ENCODE measurements at regions not wholly inside any gene's neighbourhood (a gene's known extent, or its start where the extent isn't known, plus 50 kb on each side); places are given as distances from the start of the nearest gene placed in this dataset.

DNA sequence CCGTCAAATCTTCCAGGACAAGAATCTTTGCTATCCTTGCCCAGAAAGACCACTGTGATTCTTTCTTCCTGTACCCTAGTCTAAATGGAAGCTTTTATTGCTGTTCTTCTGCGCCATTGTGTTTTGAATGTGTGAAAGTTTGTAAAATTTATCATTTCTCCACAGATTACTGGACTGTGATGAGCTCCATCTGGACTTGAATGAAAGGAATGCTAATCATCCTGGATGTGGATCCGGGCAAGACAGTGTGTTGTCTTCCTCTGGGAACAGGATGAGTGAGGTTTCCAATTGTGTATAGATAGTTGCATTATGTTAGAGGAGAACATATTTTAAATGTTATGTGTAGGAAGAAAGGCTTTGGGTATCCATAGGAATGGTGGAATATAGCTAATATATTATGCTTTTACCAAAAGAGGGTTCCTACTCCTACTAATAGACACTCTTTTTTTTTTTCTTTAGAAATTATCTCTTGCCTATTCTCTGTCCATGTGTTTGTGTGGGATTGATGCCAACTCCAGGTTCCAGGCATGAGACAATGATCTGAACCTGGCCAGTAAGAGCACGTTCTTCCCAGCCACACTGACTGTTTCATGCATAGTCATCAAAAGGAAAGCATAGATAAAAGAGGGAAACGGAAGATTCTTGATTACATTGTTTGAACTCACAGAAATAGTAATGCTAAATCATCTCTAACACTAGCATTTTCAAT is 803.6 kb upstream of the ADGRL3 start:
- TF ChIP-seq POLR2A (IDR thresholded peaks at IDR 0.05; ENCODE audit: low read length) = no peak
- TF ChIP-seq GATA1 (IDR thresholded peaks at IDR 0.05; ENCODE audit: low read depth, low read length) = no peak

All from erythroblast (primary cell).